Activated naive CD4-positive, alpha-beta T cell treated with anti-CD3 and anti-CD28 coated beads, Interleukin-2, amount 50 U/mL, for 16 hours (primary cell): ENCODE measurements at regions not wholly inside any gene's neighbourhood (a gene's known extent, or its start where the extent isn't known, plus 50 kb on each side); places are given as distances from the start of the nearest gene placed in this dataset.

ENCODE experiments used
- DNase-seq: peaks from one replicate; pipeline ENCODE4 v3.0.0-alpha.2; 2020

GRCh38 chr5:6833406-6833805 lies 120.2 kb downstream of the TENT4A start:
- DNase-seq, result no peak

GRCh38 chr5:6837095-6837494 lies 123.9 kb downstream of the TENT4A start:
- no peak for DNase-seq

GRCh38 chr5:6837519-6838110 lies 124.4 kb downstream of the TENT4A start:
- no peak for DNase-seq

- DNase-seq, result no peak
Measured at GRCh38 chr5:6838736-6839135, 125.5 kb downstream of the TENT4A start.

- no peak for DNase-seq
Measured at GRCh38 chr5:6840136-6840793, 127.0 kb downstream of the TENT4A start.

GRCh38 chr5:6843335-6843734 lies 130.1 kb downstream of the TENT4A start:
- DNase-seq, result no peak

GRCh38 chr5:6843821-6844220 lies 130.6 kb downstream of the TENT4A start:
- DNase-seq, result no peak

- DNase-seq, result no peak
Measured at GRCh38 chr5:6845856-6846255, 132.6 kb downstream of the TENT4A start.

- no peak for DNase-seq
Measured at GRCh38 chr5:6847870-6848269, 134.6 kb downstream of the TENT4A start.

GRCh38 chr5:6849316-6850105 lies 136.3 kb downstream of the TENT4A start:
- no peak for DNase-seq

- DNase-seq, result no peak
Measured at GRCh38 chr5:6850106-6850432, 136.8 kb downstream of the TENT4A start.

- no peak for DNase-seq
Measured at GRCh38 chr5:6856653-6857052, 143.4 kb downstream of the TENT4A start.

GRCh38 chr5:6858419-6858818 lies 145.2 kb downstream of the TENT4A start:
- no peak for DNase-seq

- no peak for DNase-seq
Measured at GRCh38 chr5:6859023-6859422, 145.8 kb downstream of the TENT4A start.

GRCh38 chr5:6859951-6860638 lies 146.9 kb downstream of the TENT4A start:
- no peak for DNase-seq

GRCh38 chr5:6861036-6861435 lies 147.8 kb downstream of the TENT4A start:
- DNase-seq, result no peak

- DNase-seq, result no peak
Measured at GRCh38 chr5:6861667-6862066, 148.4 kb downstream of the TENT4A start.

GRCh38 chr5:6862306-6862705 lies 149.1 kb downstream of the TENT4A start:
- DNase-seq, result no peak

GRCh38 chr5:6867712-6868111 lies 154.5 kb downstream of the TENT4A start:
- no peak for DNase-seq

GRCh38 chr5:6868171-6868570 lies 154.9 kb downstream of the TENT4A start:
- DNase-seq, result no peak

GRCh38 chr5:6868575-6869215 lies 155.5 kb downstream of the TENT4A start:
- no peak for DNase-seq

GRCh38 chr5:6869677-6870076 lies 156.4 kb downstream of the TENT4A start:
- no peak for DNase-seq
